Ovary (tissue), 7 donors: ENCODE measurements at regions not wholly inside any gene's neighbourhood (a gene's known extent, or its start where the extent isn't known, plus 50 kb on each side); places are given as distances from the start of the nearest gene placed in this dataset.

Experiments
- DNase-seq, 5 donors: peaks; one replicate each; pipeline ENCODE4 v3.0.0-alpha.2; 2019 to 2020
- H3K27ac ChIP-seq, 2 donors: fragments of 200-600 bp; one replicate each; pipeline versions ENCODE4 v1.5.1 to v1.8.0; 2019 to 2022
- H3K27me3 ChIP-seq: fragments of 200-600 bp; one replicate; pipeline ENCODE4 v1.8.0; 2022
- H3K36me3 ChIP-seq: fragments of 200-600 bp; sonication (generic); one replicate; pipeline ENCODE4 v1.5.1; 2019
- H3K4me1 ChIP-seq: one replicate; pipeline ENCODE4 v1.8.1; 2013; ENCODE audit warnings: mild to moderate bottlenecking, moderate library complexity; ENCODE audit not compliant: insufficient read depth
- H3K4me3 ChIP-seq: fragments of 200-600 bp; sonication (generic); one replicate; pipeline ENCODE4 v1.5.1; 2017
- H3K9me3 ChIP-seq, 2 donors: fragments of 200-600 bp in 1 of 2; sonication (generic) in 1 of 2; one replicate each; pipeline versions ENCODE4 v1.5.1 to v1.8.1; 2013 to 2019; ENCODE audit warnings: mild to moderate bottlenecking in 1 of 2, moderate library complexity in 1 of 2
- CTCF ChIP-seq, 3 donors: fragments of 450-650 bp in 2 of 3; fragments of 200-600 bp in 1 of 3; IDR thresholded peaks; one replicate each; pipeline versions ENCODE4 v1.5.1 to v1.8.0; 2016 to 2022; ENCODE audit warnings: antibody characterized with exemption in 3 of 3, mild to moderate bottlenecking in 1 of 3
- EP300 ChIP-seq: sonication (generic); formaldehyde crosslinking; IDR thresholded peaks from one replicate; pipeline ENCODE4 v1.6.1; 2017; ENCODE audit warnings: antibody characterized with exemption
- POLR2A ChIP-seq: fragments of 450-650 bp; IDR thresholded peaks from one replicate; pipeline ENCODE4 v1.6.1; 2017; ENCODE audit warnings: antibody characterized with exemption, mild to moderate bottlenecking, moderate library complexity
- WGBS, 3 donors: extraction: QIAGEN DNeasy Blood & Tissue Kit in 1 of 3; methylation state at CpG; one replicate each; pipeline versions ENCODE4 v1.1.5 to v1.1.7; 2013 to 2017; 5-methylcytosine and 5-hydroxymethylcytosine counted together
- intact Hi-C, 4 donors: fragments of 100-400 bp; cut with DNase I; formaldehyde crosslinking; loops; one replicate each; pipeline versions ENCODE4 v1.11.0 to v1.15.1; 2022 to 2023
- donor health status: DM: no; HTN: no; CAD: no; lungs with moderate emphysema.
- donor health status: DM: no; HTN: no; CAD: no.
- donor health status: Bipolar disorder and iron deficiency.
- donor health status: DM: no; HTN: no; CAD: no.
- donor health status: DM: yes; HTN: yes; CAD: no.

GRCh38 chr4:97367878-97368277, 775.4 kb downstream of the STPG2 start:
- TF ChIP-seq EP300 (no peak), POLR2A (no peak), CTCF (IDR thresholded peaks at IDR 0.05) (no peak)
- Histone ChIP-seq H3K27me3 (no peaks in the 10 kb centered on the region), H3K36me3 (no peaks in the 10 kb centered on the region), H3K4me1 (no peaks in the 10 kb centered on the region), H3K9me3 (no peaks in the 10 kb centered on the region), H3K27ac (no peak overlapping the region), H3K4me3 (no peak overlapping the region)
- intact Hi-C loops: no loop called here
- DNase-seq: no peak

- Histone ChIP-seq H3K36me3 (no peaks in the 10 kb centered on the region), H3K27ac (no peak overlapping the region), H3K27me3 (no peaks in the 10 kb centered on the region), H3K4me3 (no peak overlapping the region), H3K4me1 (no peaks in the 10 kb centered on the region), H3K9me3 (no peaks in the 10 kb centered on the region)
- DNase-seq: no peak
- intact Hi-C loops: no loop called here
- 36 to 50% (median 43%) methylated on average over 3 of the region's 3 CpGs for WGBS, 3 donors
- TF ChIP-seq EP300: no peak
- no peak for TF ChIP-seq POLR2A
- no peak for TF ChIP-seq CTCF (IDR thresholded peaks at IDR 0.05)
These were observed 772.7 kb downstream of the STPG2 start for GRCh38 chr4:97370568-97370967.

- 36 to 66% (median 62%) methylated on average over 1 of the region's 1 CpG for WGBS, 3 donors
- Histone ChIP-seq H3K4me1 (no peaks in the 10 kb centered on the region), H3K27ac (no peak overlapping the region), H3K4me3 (no peak overlapping the region), H3K36me3 (no peaks in the 10 kb centered on the region), H3K9me3 (no peaks in the 10 kb centered on the region), H3K27me3 (no peaks in the 10 kb centered on the region)
- TF ChIP-seq CTCF (IDR thresholded peaks at IDR 0.05): no peak
- no peak for TF ChIP-seq POLR2A
- intact Hi-C loops: no loop called here
- no peak for DNase-seq
These were observed 768.8 kb downstream of the STPG2 start for GRCh38 chr4:97374526-97374925.

GRCh38 chr4:97386969-97387368, 756.3 kb downstream of the STPG2 start:
- Histone ChIP-seq H3K27me3 (no peaks in the 10 kb centered on the region), H3K4me3 (no peak overlapping the region), H3K27ac (no peak overlapping the region), H3K4me1 (no peaks in the 10 kb centered on the region), H3K9me3 (no peaks in the 10 kb centered on the region), H3K36me3 (no peaks in the 10 kb centered on the region)
- DNase-seq: no peak
- intact Hi-C loops: no loop called here
- TF ChIP-seq POLR2A: no peak
- no peak for TF ChIP-seq EP300
- no peak for TF ChIP-seq CTCF (IDR thresholded peaks at IDR 0.05)

GRCh38 chr4:97394653-97395052, 748.6 kb downstream of the STPG2 start:
- no peaks in the 10 kb centered on the region for H3K4me1 ChIP-seq
- H3K9me3 ChIP-seq: no peaks in the 10 kb centered on the region
- intact Hi-C loops: no loop called here
- no peak overlapping the region for H3K27ac ChIP-seq
- H3K4me3 ChIP-seq: no peak overlapping the region
- no peaks in the 10 kb centered on the region for H3K27me3 ChIP-seq
- 58 to 67% (median 59%) methylated on average over 1 of the region's 1 CpG for WGBS, 3 donors
- TF ChIP-seq CTCF (IDR thresholded peaks at IDR 0.05): no peak
- no peak for TF ChIP-seq POLR2A
- TF ChIP-seq EP300: no peak
- DNase-seq: no peak
- no peaks in the 10 kb centered on the region for H3K36me3 ChIP-seq
